CD4-positive, alpha-beta T cell treated with Interleukin-1 beta for 1 hour (primary cell): ENCODE measurements at regions not wholly inside any gene's neighbourhood (a gene's known extent, or its start where the extent isn't known, plus 50 kb on each side); places are given as distances from the start of the nearest gene placed in this dataset.
A peak's percentile ranks its signal among the peaks of the same experiment; 100 is the strongest.
"Not testable (repeated sequence)": the region's sequence is repeated elsewhere in the genome, so short reads cannot be mapped to it uniquely, and the experiment has no call there.

Source experiments
- DNase-seq, 2 donors: peaks; one replicate each; pipeline ENCODE4 v3.0.0-alpha.2; 2020 to 2022

DNA sequence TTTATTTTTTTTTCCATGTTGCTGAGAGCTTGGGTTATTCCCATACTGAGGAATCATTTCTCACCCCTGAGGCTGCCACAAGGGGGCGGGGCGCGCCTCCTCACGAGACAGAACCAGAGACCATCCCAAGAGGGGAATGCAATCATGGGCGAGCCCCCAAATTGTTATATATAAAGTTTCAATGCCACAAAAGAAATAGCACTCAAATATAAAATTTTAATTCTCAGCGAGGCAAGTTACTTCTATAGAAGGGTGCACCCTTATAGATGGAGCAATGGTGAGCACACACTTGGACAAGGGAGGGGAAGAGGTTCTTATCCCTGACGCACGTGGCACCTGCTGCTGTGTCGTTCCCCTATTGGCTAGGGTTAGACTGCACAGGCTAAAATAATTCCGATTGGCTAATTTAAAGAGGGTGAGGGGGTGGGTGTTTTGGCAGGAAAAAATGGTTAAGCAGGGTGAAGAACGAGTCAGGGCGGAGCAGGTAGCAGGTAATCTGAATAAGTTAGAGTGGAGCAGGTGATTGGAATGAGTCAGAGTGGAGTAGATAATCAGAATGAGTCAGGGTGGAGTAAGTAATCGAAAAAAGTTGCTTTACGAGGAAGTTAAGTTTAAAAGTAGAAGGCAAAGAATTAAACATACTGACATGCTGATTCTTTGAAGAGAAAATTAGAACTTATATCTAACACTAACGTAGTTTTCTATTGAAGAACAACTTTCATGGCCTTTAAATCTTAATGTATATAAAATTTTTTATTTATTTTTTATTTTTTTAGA is 177.5 kb downstream of the MTCL1 start:
- DNase-seq = no peak

DNA sequence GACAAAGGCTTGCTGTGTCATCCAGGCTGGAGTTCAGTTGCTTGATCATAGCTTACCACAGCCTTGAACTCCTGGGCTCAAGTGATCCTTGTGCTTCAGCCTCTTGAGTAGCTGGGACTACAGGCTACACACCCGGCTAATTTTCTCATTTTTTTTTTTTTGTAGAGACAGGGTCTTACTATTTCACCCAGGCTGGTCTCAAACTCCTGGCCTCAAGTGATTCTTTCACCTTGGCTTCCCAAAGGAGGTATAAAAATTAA is 178.0 kb downstream of the MTCL1 start:
- DNase-seq = no peak

DNA sequence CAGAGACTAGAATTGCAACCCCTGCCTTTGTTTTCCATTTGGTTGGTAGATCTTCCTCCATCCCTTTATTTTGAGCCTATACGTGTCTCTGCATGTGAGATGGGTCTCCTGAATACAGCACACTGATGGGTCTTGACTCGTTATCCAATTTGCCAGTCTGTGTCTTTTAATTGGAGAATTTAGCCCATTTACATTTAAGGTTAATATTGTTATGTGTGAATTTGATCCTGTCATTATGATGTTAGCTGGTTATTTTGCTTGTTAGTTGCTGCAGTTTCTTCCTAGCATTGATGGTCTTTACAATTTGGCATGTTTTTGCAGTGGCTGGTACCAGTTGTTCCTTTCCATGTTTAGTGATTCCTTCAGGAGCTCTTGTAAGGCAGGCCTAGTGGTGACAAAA is 182.5 kb downstream of the MTCL1 start:
- not testable (repeated sequence) for DNase-seq

DNA sequence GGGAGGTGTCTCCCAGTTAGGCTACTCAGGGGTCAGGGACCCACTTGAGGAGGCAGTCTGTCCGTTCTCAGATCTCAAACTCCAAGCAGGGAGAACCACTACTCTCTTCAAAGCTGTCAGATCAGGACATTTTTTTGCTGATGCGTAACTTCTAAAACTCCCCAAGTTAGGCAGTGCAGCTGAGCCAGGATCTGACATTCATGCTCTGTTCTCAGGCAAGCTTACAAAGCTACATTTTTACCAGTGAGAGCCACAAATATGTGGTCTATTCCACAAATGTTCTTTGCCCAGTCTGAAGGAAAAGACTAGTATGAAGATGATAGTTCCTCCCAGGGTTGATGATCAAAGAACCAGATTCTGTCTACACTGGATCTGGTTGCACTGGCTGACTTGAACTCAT is 184.1 kb downstream of the MTCL1 start:
- no peak for DNase-seq

DNA sequence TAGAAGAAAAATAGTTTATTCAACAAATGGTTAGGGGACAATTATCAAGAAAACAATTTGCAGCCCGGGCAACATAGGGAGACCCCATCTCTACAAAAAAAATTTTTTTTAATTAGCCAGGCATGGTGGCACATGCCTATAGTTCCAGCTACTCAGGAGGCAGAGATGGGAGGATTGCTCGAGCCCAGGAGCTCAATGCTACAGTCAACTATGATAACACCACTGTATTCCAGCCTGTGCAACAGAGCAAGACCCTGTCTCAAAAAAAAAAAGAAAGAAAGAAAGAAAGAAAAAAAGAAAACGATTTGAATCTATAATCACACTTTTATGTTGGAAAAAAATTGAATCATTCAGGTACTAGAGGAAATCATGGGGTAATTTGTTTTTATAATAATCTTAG is 185.1 kb downstream of the MTCL1 start:
- DNase-seq = not testable (repeated sequence)

DNA sequence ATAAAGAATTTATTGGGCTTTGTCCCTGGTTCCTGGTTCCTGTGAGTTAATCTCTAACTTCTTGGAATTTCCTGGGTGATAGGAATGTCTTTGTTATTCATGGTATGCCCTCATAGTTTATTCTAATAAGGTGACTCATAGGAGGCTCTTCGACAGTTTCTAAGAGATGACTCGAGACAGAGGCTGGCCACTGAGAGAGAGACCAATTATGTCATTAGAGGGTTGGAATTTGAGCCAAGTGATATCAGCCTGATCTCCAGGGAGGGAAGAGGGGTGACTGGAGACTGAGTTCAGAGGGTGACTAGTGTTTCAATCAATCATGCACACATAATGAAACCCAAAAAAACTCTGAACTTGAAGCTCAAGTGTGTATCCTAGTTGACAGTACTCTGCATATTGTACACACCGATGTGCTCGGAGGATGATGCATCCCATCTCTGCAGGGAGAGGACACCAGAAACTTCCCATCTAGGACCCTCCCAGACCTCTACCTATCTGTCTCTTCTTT is 185.7 kb downstream of the MTCL1 start:
- DNase-seq = no peak

DNA sequence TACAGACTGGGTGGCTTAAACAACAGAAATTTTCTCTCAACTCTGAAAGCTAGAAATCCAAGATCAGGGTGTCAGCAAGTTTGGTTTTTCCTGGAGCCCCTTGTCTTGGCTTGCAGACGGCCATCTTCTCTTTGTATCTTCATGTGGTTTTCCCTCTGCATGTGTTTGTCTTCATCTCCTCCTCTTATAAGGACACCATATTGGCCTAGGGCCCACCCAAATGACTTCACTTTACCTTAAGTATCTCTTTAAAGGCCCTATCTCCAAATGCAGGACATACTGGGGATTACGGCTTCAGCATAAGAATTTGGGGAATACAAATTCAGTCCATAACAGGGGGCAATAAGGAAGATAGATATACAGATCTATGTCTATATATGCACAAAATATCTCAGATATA is 187.9 kb downstream of the MTCL1 start:
- no peak for DNase-seq

DNA sequence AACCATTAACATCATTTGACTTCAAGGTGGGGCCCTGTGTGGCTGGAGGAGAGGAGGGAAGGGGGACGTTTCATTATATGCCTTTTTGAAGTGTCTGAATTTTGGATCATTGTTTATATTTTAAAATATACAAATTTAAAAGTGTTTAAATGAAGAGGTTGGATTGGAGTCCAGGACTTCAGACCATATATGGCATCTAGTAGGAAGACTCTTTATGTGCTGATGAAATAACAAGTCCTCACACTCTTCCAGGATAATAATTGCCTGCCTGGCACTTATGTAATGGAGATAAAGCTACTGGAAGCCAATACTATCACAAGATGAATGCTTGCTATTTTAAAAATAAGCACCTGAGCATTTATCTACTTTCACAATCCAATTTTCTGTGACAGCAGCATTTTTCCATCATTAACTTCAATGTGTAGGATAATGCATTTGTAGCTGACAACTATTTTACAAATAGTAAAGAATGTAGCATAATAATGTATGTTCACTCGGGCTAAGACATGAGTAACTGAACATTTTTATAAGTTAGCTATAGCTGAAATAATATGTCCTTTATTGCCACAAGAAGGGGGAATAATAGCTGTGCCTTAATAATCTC is 188.4 kb downstream of the MTCL1 start:
- no peak for DNase-seq

DNA sequence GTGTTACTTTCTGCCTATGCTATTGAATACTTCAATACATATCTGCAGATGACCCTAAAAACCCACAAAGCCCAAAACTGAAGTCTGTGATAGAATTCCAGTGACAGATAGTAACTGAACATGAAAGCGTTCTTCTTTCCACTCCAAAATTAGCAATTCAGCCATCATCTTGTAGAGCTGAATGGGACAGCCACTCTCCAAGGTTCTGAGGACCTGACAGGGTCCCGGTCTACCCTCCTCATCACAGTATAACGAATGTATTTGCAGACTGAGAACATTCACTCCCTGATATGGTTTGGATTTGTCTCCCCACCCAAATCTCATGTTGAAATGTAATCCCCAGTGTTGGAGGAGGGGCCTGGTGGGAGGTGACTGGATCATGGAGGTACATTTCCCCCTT is 189.5 kb downstream of the MTCL1 start:
- DNase-seq = no peak

DNA sequence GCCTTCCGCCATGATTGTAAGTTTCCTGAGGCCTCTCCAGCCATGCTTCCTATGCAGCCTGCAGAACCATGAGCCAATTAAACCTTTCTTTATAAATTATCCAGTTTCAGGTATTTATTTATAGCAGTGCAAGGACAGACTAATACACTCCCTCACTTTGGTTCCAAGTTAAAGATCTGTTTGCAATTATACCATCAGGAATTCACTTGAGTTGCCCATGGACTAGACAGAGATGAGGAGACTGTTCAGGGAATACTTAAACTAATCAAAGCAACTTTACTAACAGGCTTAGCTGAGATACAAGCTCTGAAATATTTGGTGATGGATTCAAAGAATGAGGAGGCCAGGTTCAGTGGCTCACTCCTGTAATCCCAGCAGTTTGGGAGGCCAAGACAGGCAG is 190.0 kb downstream of the MTCL1 start:
- DNase-seq = no peak

DNA sequence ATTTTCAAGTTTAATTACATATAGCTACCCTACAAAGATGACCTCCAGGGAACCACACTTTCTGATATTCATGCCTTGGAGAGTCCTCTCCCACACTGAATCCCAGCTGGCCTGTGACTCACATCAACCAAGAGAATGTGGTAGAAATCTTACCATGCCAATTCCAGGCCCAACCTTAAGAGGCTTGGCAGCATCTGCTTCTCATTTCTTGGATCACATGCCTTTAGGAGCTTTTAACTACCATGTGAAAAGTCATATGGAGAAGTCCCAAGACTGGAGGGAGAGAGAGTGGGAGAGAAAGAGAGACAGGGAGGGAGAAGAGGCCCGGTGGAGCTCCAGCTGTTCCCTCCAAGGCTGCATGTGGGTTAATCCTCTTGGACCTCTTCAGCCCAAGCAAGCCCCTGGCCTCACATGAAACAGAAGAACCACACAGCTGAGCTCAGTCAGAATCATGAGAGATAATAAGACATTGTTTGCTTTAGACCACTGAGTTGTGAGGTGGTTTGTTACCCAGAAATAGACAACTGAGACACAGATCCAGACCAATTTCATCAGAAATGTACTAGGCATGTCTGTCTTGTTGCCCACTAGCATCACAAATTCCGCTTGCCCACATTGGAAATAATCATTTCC is 190.7 kb downstream of the MTCL1 start:
- no peak for DNase-seq

DNA sequence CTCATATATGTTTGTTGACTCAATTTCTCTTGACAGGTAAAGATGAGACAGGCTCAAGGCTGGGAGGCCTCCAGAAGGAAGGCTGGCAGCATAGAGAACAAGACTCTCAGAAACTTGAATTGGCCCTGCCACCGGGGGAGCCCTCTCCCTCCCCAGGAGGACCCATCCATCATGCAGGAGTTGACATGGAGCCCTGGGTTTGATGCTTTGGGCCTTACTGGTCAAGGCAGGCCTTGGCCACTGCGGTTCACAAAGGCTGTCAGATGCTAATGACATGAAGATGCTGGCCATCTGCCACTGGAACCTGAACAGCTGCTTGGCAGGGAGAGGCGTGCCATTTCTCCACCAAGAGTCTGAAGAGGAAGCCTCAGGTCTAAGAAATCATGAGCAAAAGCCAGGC is 193.6 kb downstream of the MTCL1 start:
- DNase-seq = no peak

DNA sequence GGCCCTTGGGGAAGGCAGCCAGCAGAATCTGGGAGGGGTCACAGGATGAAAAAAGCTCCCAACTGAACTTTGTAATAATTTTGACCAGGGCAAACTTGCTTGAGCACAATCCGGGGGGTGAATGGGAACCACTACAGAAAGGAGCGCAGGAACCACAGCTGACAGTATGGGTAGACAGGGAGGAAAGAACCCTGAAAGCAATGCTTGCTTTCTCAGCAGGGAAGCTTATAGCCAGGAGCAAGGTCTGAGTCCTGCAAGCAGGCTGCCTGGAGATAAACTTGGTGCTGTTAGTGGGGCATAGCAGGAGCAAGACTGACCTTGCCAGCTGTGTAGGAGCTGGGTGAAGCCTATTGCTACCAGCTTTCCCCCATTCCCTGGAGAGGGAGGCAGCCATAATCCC is 195.2 kb downstream of the MTCL1 start:
- DNase-seq = no peak

DNA sequence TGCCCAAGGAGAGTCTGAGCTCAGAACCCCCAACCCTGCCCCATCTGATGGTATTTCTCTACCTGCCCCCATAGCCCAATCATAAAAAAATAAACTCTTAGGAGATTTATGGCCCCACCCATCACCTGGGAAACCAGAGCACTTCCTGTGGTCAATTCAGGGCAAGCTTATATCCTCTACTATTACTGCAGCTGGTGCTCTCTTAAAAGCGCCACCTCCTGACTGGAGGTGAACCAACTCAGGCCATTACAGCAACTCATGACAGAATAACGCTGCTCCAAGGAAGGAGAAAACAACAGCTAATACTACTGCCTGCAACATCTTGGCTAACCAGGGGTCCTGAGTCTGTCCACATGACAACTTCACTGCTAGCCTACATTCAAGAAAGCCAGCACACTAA is 195.7 kb downstream of the MTCL1 start:
- DNase-seq = no peak

DNA sequence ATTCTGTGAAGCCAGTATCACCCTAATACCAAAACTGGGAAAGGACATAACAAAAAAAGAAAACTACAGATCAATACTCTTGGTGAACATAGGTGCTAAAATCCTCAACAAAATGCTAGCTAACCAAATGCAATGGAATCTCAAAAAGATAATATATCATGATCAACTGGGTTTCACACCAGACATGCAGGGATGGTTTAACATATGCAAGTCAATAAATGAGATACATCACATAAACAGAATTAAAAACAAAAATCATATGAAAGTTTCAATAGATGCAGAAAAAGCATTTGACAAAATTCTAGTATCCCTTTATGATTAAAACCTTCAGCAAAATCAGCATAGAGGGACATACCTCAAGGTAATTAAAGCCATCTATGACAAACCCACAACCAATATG is 198.2 kb upstream of the NDUFV2 start:
- DNase-seq = no peak

DNA sequence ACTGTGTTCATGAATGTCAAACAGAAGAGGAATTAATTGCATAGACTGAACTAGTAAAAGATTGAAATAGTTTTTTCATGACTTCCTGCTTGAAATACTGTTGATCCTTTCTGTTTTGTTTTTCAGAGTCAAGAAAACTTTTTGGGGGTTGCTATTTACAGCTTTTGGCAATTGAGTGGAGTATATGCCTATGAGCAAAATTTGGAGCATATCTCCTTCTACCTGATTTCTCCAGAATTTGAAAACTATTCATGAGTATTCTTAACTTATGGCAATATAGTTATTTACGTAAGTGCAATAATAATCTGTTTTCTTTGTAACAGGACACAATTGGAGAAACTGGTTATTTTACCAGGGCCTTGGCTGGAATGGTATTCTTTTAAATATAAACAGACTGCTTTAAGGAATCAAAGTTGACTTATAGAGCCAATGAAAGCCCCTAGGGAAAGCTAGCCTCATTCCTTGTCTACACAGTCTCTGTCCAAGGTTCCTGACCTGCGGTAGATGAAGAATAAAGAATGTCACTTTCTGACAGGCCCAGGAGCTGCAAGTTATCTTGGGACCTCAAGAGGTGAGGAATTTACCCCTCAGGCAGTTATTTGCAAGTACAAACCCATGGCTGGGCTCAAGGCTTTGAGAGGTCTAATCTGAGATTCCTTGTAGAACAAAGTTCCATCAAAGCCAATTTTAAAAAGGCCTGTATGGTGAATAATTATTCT is 193.5 kb upstream of the NDUFV2 start:
- DNase-seq = no peak

DNA sequence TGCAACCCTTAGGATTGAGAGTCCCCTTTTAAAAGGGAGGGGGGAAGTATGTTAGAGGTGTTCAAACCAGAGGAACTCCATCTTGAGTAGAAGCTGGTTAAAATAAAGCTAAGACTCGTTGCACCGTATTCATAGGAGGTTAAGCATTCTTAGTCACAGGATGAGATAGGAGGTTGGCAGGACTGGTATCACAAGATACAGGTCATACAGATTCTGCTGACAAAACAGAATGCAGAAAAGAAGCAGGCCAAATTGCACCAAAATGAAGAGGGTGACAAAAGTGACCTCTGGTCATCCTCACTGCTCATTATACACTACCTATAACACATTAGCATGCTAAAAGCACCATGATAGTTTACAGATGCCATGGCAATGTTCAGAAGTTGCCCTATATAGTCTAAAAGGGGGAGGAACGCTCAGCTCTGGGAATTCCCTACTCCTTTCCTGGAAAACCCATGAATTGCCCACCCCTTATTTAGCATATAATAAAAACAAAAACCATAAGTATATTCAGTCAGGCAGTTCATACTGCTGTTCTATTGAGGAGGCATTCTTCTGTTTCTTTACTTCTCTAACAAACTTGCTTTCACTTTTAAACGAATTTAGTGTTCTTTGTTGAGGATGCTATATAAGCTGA is 192.2 kb upstream of the NDUFV2 start:
- DNase-seq = no peak

DNA sequence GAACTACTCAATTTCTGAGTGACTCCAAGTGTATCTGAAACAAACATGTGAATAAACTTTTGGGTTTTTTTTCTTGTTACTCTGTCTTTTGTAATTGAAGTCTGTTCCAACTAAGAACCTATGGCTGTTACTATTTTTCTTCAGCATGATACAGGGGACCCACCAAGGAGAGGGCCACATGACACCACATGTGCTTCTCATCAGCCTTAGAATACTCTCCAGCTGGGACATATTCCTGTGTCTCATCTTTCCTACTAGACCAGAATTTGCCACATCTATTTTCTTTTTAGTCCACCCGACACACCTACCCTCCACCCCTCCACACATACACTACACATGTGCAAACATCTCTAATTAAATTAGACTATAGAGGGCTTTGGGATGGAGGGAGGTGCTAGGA is 191.7 kb upstream of the NDUFV2 start:
- DNase-seq = no peak

DNA sequence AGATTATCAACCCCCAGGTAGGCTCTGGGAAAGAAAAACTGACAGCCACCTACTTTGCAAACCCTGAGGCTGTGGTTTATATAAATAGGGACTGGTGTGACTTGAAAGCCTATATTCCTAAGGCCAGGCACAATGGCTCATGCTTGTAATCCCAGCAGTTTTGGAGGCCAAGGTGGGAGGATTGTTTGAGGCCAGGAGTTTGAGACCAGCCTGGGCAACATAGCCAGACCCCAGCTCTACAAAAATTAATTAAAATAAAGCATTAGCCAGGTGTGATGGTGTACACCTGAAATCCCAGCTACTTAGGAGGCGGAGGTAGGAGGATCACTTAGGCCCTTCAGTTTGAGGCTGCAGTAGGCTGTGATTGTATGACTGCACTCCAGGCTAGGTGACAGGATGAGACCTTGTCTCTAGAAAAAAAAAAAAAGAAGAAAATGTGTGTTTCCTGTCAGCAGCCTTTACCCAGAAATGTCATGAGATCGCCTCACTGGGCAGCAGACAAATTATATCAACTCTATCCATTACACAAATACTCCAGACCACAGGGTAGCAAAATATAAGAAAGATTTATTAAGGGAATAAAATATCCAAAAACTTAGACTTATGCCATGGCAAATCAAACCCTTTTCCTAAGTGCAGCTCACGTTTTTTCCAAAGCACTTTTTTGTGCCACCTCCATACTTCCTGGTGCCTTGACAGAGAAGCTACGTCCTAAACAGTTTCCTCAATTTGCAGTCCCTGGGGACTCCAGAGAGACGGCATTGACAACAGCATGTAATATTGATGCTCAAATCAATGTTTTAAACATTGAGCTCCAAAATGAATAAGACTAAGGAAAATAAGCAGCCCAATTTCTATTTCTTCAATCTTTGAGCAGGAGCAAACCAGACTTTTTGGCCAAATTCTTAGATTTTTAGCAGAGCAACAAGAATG is 190.8 kb upstream of the NDUFV2 start:
- DNase-seq = peak in 1 of 2 donors; percentile 7

DNA sequence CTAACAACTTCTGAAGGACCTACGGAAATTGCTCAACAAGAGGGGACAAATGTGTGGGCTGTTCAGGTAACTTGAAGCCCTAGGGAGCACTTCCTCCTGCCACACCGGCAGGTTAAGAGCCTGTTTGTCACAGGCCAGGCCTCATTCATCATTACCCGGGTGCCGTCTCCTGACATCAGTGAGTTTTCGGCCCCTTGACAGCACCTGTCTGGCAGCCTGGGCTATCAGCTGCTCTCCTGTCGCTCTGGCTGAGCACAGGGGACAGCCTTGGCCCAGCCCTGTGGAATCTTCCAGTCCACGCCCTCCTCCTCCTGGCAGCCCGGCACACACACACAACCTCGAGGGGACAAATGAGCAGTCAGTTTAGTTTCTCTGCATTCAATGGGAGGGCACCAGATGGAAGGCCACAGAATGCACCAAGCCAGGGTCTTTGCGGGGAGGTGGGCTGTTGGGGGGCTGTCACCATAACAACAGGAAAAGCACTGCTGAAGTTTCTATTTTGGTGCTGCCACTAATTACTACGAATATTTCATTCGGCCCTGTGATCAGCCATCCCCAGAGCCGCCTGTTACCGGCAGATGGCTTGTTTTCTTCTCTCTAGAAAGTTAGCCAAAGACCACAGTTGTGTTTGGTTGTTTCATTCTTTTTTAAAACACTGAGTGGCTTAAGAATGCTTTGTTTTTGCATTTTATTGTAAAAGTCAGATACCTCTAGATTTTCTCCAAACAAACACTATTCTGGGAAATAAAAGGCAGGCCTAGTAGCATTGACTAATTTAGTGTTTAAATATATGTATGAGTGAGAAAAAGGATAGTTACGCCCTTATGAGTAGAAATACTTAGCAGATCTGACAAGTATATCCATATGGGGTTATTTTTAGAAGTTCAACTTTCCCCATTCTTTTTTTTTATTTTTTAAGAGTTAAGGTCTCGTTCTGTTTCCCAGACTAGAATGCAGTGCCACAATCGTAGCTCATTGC is 189.9 kb upstream of the NDUFV2 start:
- DNase-seq = peak in 1 of 2 donors; percentile 43
